ENCODE measurements at regions not wholly inside any gene's neighbourhood (a gene's known extent, or its start where the extent isn't known, plus 50 kb on each side); places are given as distances from the start of the nearest gene placed in this dataset.
"Not testable (repeated sequence)": the region's sequence is repeated elsewhere in the genome, so short reads cannot be mapped to it uniquely, and the experiment has no call there.

- DNase-seq = no peak
Observed at GRCh38 chr9:129561594-129562281, 59.2 kb downstream of the C9orf50 start.

- no peak for DNase-seq
Observed at GRCh38 chr9:129560881-129561306, 60.0 kb downstream of the C9orf50 start.

GRCh38 chr9:129559506-129559881 is 61.4 kb downstream of the C9orf50 start:
- DNase-seq = no peak

GRCh38 chr9:129558551-129559505 is 62.1 kb downstream of the C9orf50 start:
- no peak for DNase-seq

- DNase-seq = no peak
Observed at GRCh38 chr9:129558063-129558550, 62.8 kb downstream of the C9orf50 start.

- no peak for DNase-seq
Observed at GRCh38 chr9:129557192-129558036, 63.5 kb downstream of the C9orf50 start.

GRCh38 chr9:129556491-129557191 is 64.3 kb downstream of the C9orf50 start:
- DNase-seq = no peak

GRCh38 chr9:129555512-129556215 is 65.2 kb downstream of the C9orf50 start:
- DNase-seq = no peak

- DNase-seq = no peak
Observed at GRCh38 chr9:129554649-129555048, 66.3 kb downstream of the C9orf50 start.

GRCh38 chr9:129553277-129553676 is 67.6 kb downstream of the C9orf50 start:
- no peak for DNase-seq

- no peak for DNase-seq
Observed at GRCh38 chr9:129552064-129552463, 68.8 kb downstream of the C9orf50 start.

GRCh38 chr9:129551393-129551973 is 69.4 kb downstream of the C9orf50 start:
- no peak for DNase-seq

GRCh38 chr9:129550977-129551376 is 69.9 kb downstream of the C9orf50 start:
- DNase-seq = not testable (repeated sequence)

GRCh38 chr9:129550199-129550839 is 70.6 kb downstream of the C9orf50 start:
- DNase-seq = no peak

GRCh38 chr9:129549684-129550083 is 71.2 kb downstream of the C9orf50 start:
- no peak for DNase-seq

GRCh38 chr9:129549139-129549538 is 71.8 kb downstream of the C9orf50 start:
- DNase-seq = no peak

GRCh38 chr9:129548571-129549135 is 72.2 kb downstream of the C9orf50 start:
- DNase-seq = no peak

GRCh38 chr9:129547869-129548570 is 72.9 kb downstream of the C9orf50 start:
- no peak for DNase-seq

GRCh38 chr9:129547063-129547462 is 73.8 kb downstream of the C9orf50 start:
- DNase-seq = no peak

GRCh38 chr9:129545876-129546275 is 75.0 kb downstream of the C9orf50 start:
- not testable (repeated sequence) for DNase-seq
